ENCODE measurements at regions not wholly inside any gene's neighbourhood (a gene's known extent, or its start where the extent isn't known, plus 50 kb on each side); places are given as distances from the start of the nearest gene placed in this dataset.

- Histone ChIP-seq H3K79me2 (ENCODE audit: control insufficient read depth, insufficient read depth, low read length) (no peaks in the 10 kb centered on the region), H3K36me3 (ENCODE audit: control insufficient read depth in 2 of 2, extremely low read depth in 1 of 2, insufficient read depth in 2 of 2, low read length in 2 of 2) (no peaks in the 10 kb centered on the region), H3K4me3 (replicated peaks in 1 of 3; ENCODE audit: insufficient read depth in 1 of 3, low read depth in 1 of 3, low read length in 3 of 3) (no peak overlapping the region), H3K27ac (ENCODE audit: insufficient read depth, low read depth, low read length) (no peak overlapping the region), H4K20me1 (replicated peaks; ENCODE audit: control insufficient read depth, extremely low read depth, insufficient read depth, low read length) (no peaks in the 10 kb centered on the region), H3K27me3 (ENCODE audit: control insufficient read depth in 2 of 2, insufficient read depth in 2 of 2, low read length in 2 of 2) (no peaks in the 10 kb centered on the region), H3K4me1 (ENCODE audit: control insufficient read depth, extremely low read depth, insufficient read depth, low read length) (no peaks in the 10 kb centered on the region), H2AFZ (ENCODE audit: low read depth, low read length) (no peak overlapping the region), H3K9ac (replicated peaks; ENCODE audit: extremely low read depth, insufficient read depth, low read length) (no peak overlapping the region), H3K4me2 (ENCODE audit: insufficient read depth, low read length) (no peak overlapping the region), H3K9me3 (replicated peaks; ENCODE audit: control insufficient read depth, insufficient read depth, low read length) (no peaks in the 10 kb centered on the region), H3K9me1 (replicated peaks; ENCODE audit: control insufficient read depth, extremely low read depth, insufficient read depth, low read length) (no peaks in the 10 kb centered on the region)
- no peak for DNase-seq (ENCODE audit: low read depth, low spot score)
- TF ChIP-seq FOS (IDR thresholded peaks at IDR 0.05; ENCODE audit: borderline replicate concordance, insufficient read depth, low read length) = no peak
- no peak for TF ChIP-seq MYC (IDR thresholded peaks at IDR 0.05; ENCODE audit: low read depth, low read length)
- TF ChIP-seq CTCF (IDR thresholded peaks at IDR 0.05; ENCODE audit: extremely low read depth in 1 of 2, insufficient read depth in 1 of 2, low read depth in 1 of 2, low read length in 2 of 2) = no peak
- TF ChIP-seq GATA2 (IDR thresholded peaks at IDR 0.05; ENCODE audit: insufficient read depth, insufficient read length, low read depth, low read length) = no peak
- BruUV-seq (replicated peaks) = no TSS peak
- ChIA-PET POLR2A (no interaction called here), CTCF (no interaction called here)
- dilution Hi-C loops (cut with MboI; ENCODE audit: extremely low pct_ligation_motif_present, low sequenced_read_pairs) (no loop called here), intact Hi-C loops (cut with micrococcal nuclease) (no loop called here)
- no peak for FAIRE-seq
Observed at GRCh38 chr5:6194261-6194875, 184.0 kb downstream of the MED10 start.

GRCh38 chr5:6193310-6193709, 185.0 kb downstream of the MED10 start:
- TF ChIP-seq JUN (IDR thresholded peaks at IDR 0.05; ENCODE audit: borderline replicate concordance, insufficient read depth, insufficient read length, low read depth) = no peak
- no peak for TF ChIP-seq GATA2 (IDR thresholded peaks at IDR 0.05; ENCODE audit: insufficient read depth, insufficient read length, low read depth, low read length)
- TF ChIP-seq POLR2AphosphoS5 (IDR thresholded peaks at IDR 0.05; ENCODE audit: insufficient read depth, low read depth, low read length) = no peak
- no peak for TF ChIP-seq MAX (IDR thresholded peaks at IDR 0.05; ENCODE audit: insufficient read depth, insufficient read length)
- TF ChIP-seq MYC (IDR thresholded peaks at IDR 0.05; ENCODE audit: low read depth, low read length) = no peak
- no peak for TF ChIP-seq POLR2A (IDR thresholded peaks at IDR 0.05; ENCODE audit: low read depth, low read length)
- TF ChIP-seq FOS (IDR thresholded peaks at IDR 0.05; ENCODE audit: borderline replicate concordance, insufficient read depth, low read length) = no peak
- no peaks in the 10 kb centered on the region for H3K79me2 ChIP-seq (ENCODE audit: control insufficient read depth, insufficient read depth, low read length)
- FAIRE-seq = no peak
- H3K9ac ChIP-seq (replicated peaks; ENCODE audit: extremely low read depth, insufficient read depth, low read length) = no peak overlapping the region
- H2AFZ ChIP-seq (ENCODE audit: low read depth, low read length) = no peak overlapping the region
- no peaks in the 10 kb centered on the region for H3K27me3 ChIP-seq (ENCODE audit: control insufficient read depth in 2 of 2, insufficient read depth in 2 of 2, low read length in 2 of 2)
- intact Hi-C loops (cut with micrococcal nuclease) (no loop called here), dilution Hi-C loops (cut with MboI; ENCODE audit: extremely low pct_ligation_motif_present, low sequenced_read_pairs) (no loop called here)
- H3K9me3 ChIP-seq (replicated peaks; ENCODE audit: control insufficient read depth, insufficient read depth, low read length) = no peaks in the 10 kb centered on the region
- no TSS peak for BruUV-seq (replicated peaks)
- DNase-seq (ENCODE audit: low read depth, low spot score) = no peak
- no peak overlapping the region for H3K27ac ChIP-seq (ENCODE audit: insufficient read depth, low read depth, low read length)
- POLR2A ChIA-PET = no interaction called here
- no peaks in the 10 kb centered on the region for H3K4me1 ChIP-seq (ENCODE audit: control insufficient read depth, extremely low read depth, insufficient read depth, low read length)
- H4K20me1 ChIP-seq (replicated peaks; ENCODE audit: control insufficient read depth, extremely low read depth, insufficient read depth, low read length) = no peaks in the 10 kb centered on the region
- H3K36me3 ChIP-seq (ENCODE audit: control insufficient read depth in 2 of 2, extremely low read depth in 1 of 2, insufficient read depth in 2 of 2, low read length in 2 of 2) = no peaks in the 10 kb centered on the region
- H3K4me2 ChIP-seq (ENCODE audit: insufficient read depth, low read length) = no peak overlapping the region
- no peak overlapping the region for H3K4me3 ChIP-seq (replicated peaks in 1 of 3; ENCODE audit: insufficient read depth in 1 of 3, low read depth in 1 of 3, low read length in 3 of 3)
- CTCF ChIA-PET = no interaction called here
- H3K9me1 ChIP-seq (replicated peaks; ENCODE audit: control insufficient read depth, extremely low read depth, insufficient read depth, low read length) = no peaks in the 10 kb centered on the region
